HepG2 (cell line): ENCODE measurements at regions not wholly inside any gene's neighbourhood (a gene's known extent, or its start where the extent isn't known, plus 50 kb on each side); places are given as distances from the start of the nearest gene placed in this dataset.

ENCODE experiments used
- ATAC-seq: fragments of 200-7000 bp; cut with Tn5 transposase; 3 replicates; pipeline ENCODE4 v1.9.1; 2020; ENCODE audit warnings: mild to moderate bottlenecking, moderate library complexity
- BruUV-seq: library from RNA; stranded (reverse); fragments of 400-500 nt; replicated peaks from 2 replicates; lab custom pipeline; 2021; lab: Mats Ljungman, UMichigan
- CTCF ChIA-PET: fragments of 300-600 bp; formaldehyde crosslinking; extraction: SDS; loops from one replicate; lab custom pipeline; 2021; ENCODE audit warnings: low total read pairs, inconsistent platforms, low intra/inter-chr PET ratio; lab: Yijun Ruan, JAX
- POLR2A ChIA-PET: fragments of 350-600 bp; sonication (Branson Sonifier 250); formaldehyde crosslinking; loops from one replicate; lab custom pipeline; 2020; ENCODE audit warnings: antibody characterized with exemption, inconsistent platforms; lab: Yijun Ruan, JAX
- DNase-seq: peaks from one replicate; pipeline ENCODE4 v3.0.0-alpha.2; 2015; ENCODE audit warnings: low spot score
- FAIRE-seq: peaks from 3 replicates; lab custom pipeline; 2011; peaks lifted over from hg19 to GRCh38; lab: Jason Lieb, UNC
- H2AFZ ChIP-seq: one replicate; pipeline ENCODE4 v1.6.1; 2011; ENCODE audit warnings: low read length, inconsistent platforms
- H3K27ac ChIP-seq: fragments of 300-600 bp; 3 replicates; pipeline ENCODE4 v1.8.0; 2011; ENCODE audit warnings: mixed run types, mild to moderate bottlenecking, mixed read lengths, low read length, inconsistent platforms; ENCODE audit not compliant: insufficient read depth; ENCODE audit errors: extremely low read length
- H3K27me3 ChIP-seq, 2 experiments: fragments of 200-600 bp in 1 of 2; 2 replicates in 1 of 2; 3 replicates in 1 of 2; pipeline versions ENCODE4 v1.6.0 to v1.8.0; 2011; ENCODE audit warnings: low read length in 2 of 2, mild to moderate bottlenecking in 2 of 2, moderate library complexity in 2 of 2, inconsistent platforms in 1 of 2; ENCODE audit not compliant: insufficient read depth in 2 of 2, control insufficient read depth in 1 of 2
- H3K36me3 ChIP-seq, 2 experiments: fragments of 200-600 bp in 1 of 2; replicated peaks in 1 of 2; 2 replicates in 1 of 2; 3 replicates in 1 of 2; pipeline versions ENCODE4 v1.5.1 to v1.8.0; 2011; ENCODE audit warnings: low read length in 2 of 2, inconsistent platforms in 1 of 2; ENCODE audit not compliant: insufficient read depth in 2 of 2, control insufficient read depth in 1 of 2
- H3K4me1 ChIP-seq: 2 replicates; pipeline ENCODE4 v1.5.1; 2012; ENCODE audit warnings: low read length, inconsistent platforms; ENCODE audit not compliant: insufficient read depth
- H3K4me2 ChIP-seq: 2 replicates; pipeline ENCODE4 v1.6.0; 2011; ENCODE audit warnings: low read depth, low read length, inconsistent platforms
- H3K4me3 ChIP-seq, 3 experiments: fragments of 200-600 bp in 1 of 3; sonication (generic), shearing (Covaris generic) in 1 of 3; replicated peaks in 1 of 3; 2 replicates each; pipeline ENCODE4 v1.5.1; 2011 to 2016; ENCODE audit warnings: low read length in 3 of 3, inconsistent platforms in 2 of 3, low read depth in 2 of 3, mild to moderate bottlenecking in 2 of 3, control low read depth in 1 of 3, mixed read lengths in 1 of 3; ENCODE audit not compliant: insufficient read depth in 1 of 3
- H3K79me2 ChIP-seq: one replicate; pipeline ENCODE4 v1.6.1; 2011; ENCODE audit warnings: low read length, inconsistent platforms; ENCODE audit not compliant: insufficient read depth
- H3K9ac ChIP-seq: 2 replicates; pipeline ENCODE4 v1.6.0; 2011; ENCODE audit warnings: mild to moderate bottlenecking, low read depth, low read length, inconsistent platforms; ENCODE audit not compliant: insufficient read depth
- H3K9me3 ChIP-seq: 2 replicates; pipeline ENCODE4 v1.5.1; 2012; ENCODE audit warnings: mild to moderate bottlenecking, low read length
- H4K20me1 ChIP-seq: 2 replicates; pipeline ENCODE4 v1.6.0; 2011; ENCODE audit warnings: inconsistent platforms, mild to moderate bottlenecking, low read length, moderate library complexity; ENCODE audit not compliant: insufficient read depth
- ATAD3A ChIP-seq: sonication (generic); formaldehyde crosslinking; IDR thresholded peaks from 2 replicates; pipeline ENCODE4 v1.4.0; 2020; ENCODE audit warnings: missing genetic modification reagents
- ISL2 ChIP-seq: sonication (generic); formaldehyde crosslinking; IDR thresholded peaks from 2 replicates; pipeline ENCODE4 v1.5.0; 2020; ENCODE audit warnings: missing genetic modification reagents
- KDM2A ChIP-seq: sonication (generic); formaldehyde crosslinking; IDR thresholded peaks from 2 replicates; pipeline ENCODE4 v1.4.0; 2020; ENCODE audit warnings: low read depth, missing genetic modification reagents, borderline replicate concordance
- NFATC3 ChIP-seq: sonication (generic); formaldehyde crosslinking; IDR thresholded peaks from 2 replicates; pipeline ENCODE4 v1.5.1; 2020; ENCODE audit warnings: mild to moderate bottlenecking, missing genetic modification reagents
- NFKB2 ChIP-seq: sonication (generic); formaldehyde crosslinking; IDR thresholded peaks from 2 replicates; pipeline ENCODE4 v1.4.0; 2020; ENCODE audit warnings: missing genetic modification reagents, borderline replicate concordance
- PLSCR1 ChIP-seq: sonication (generic); formaldehyde crosslinking; IDR thresholded peaks from 2 replicates; pipeline ENCODE4 v1.5.0; 2020; ENCODE audit warnings: missing genetic modification reagents, mild to moderate bottlenecking, borderline replicate concordance
- ZNF44 ChIP-seq: sonication (generic); formaldehyde crosslinking; IDR thresholded peaks from 2 replicates; pipeline ENCODE4 v1.5.1; 2020; ENCODE audit warnings: mild to moderate bottlenecking, missing genetic modification reagents
- ZSCAN12 ChIP-seq: sonication (generic); formaldehyde crosslinking; IDR thresholded peaks from 2 replicates; pipeline ENCODE4 v1.9.0; 2021; ENCODE audit warnings: mild to moderate bottlenecking, missing genetic modification reagents
- WGBS: methylation state at CpG from one replicate; pipeline ENCODE4 v1.1.6; 2017; ENCODE audit warnings: low lambda C conversion rate; 5-methylcytosine and 5-hydroxymethylcytosine counted together
- in situ Hi-C: cut with HindIII; loops from 2 replicates; pipeline ENCODE4 v1.10.0; 2017; ENCODE audit warnings: low pct_unique_long_range_greater_than_20kb; ENCODE audit not compliant: extremely low pct_ligation_motif_present
- intact Hi-C: fragments of 100-400 bp; cut with micrococcal nuclease; formaldehyde crosslinking; loops from one replicate; pipeline ENCODE4 v1.10.0; 2022; ENCODE audit not compliant: unreplicated experiment
- TF ChIP-seq, protein P1 (sequence below): IDR thresholded peaks from 2 replicates; pipeline ENCODE4 v1.6.1; 2012; ENCODE audit warnings: inconsistent platforms
- TF ChIP-seq, protein P2 (sequence below): IDR thresholded peaks from 2 replicates; pipeline ENCODE4 v1.6.1; 2016; ENCODE audit warnings: mild to moderate bottlenecking, missing biosample characterization, missing genetic modification reagents

DNA sequence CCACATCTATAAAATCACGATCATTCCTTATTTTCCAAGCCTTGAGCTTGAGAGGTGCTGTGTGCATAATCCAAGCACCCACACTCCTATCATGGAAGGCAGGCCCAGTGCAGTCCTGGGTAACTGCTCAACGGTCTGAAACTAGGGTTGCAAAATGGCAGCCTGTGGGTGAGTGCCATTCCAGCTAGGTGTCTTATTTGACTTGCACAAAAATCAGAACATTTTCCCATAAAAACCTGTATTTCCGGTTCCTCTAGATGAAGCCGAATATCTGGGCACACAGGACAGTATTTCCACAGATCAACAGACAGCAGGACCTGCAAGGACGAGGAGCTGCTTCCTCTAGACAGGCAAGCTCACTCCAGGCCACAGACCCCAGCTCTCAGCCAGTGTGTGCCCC lies 588.8 kb downstream of the BNC2 start:
- Histone ChIP-seq H2AFZ (no peak overlapping the region), H3K36me3 (no peaks in the 10 kb centered on the region), H3K9me3 (no peaks in the 10 kb centered on the region), H3K27me3 (peaks cover 0 to 8% of the 10 kb centered on the region in 2 experiments; a peak in 1 of 5 replicates)
- in situ Hi-C loops: no loop called here
- POLR2A ChIA-PET: no interaction called here
- DNase-seq (no peak), ATAC-seq (no peak)
- BruUV-seq: no TSS peak
- TF ChIP-seq, protein P1, sequence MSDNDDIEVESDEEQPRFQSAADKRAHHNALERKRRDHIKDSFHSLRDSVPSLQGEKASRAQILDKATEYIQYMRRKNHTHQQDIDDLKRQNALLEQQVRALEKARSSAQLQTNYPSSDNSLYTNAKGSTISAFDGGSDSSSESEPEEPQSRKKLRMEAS: no peak
- TF ChIP-seq ATAD3A (CRISPR knock-in tag) (no peak), ISL2 (CRISPR knock-in tag) (no peak), NFKB2 (no peak), NFATC3 (CRISPR knock-in tag) (no peak), ZSCAN12 (CRISPR knock-in tag) (no peak), KDM2A (CRISPR knock-in tag) (no peak), PLSCR1 (no peak), ZNF44 (CRISPR knock-in tag) (no peak)
- TF ChIP-seq, protein P2, sequence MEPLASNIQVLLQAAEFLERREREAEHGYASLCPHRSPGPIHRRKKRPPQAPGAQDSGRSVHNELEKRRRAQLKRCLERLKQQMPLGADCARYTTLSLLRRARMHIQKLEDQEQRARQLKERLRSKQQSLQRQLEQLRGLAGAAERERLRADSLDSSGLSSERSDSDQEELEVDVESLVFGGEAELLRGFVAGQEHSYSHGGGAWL (CRISPR knock-in tag): no peak
- TF ChIP-seq, all 625 proteins: peak for 0
- Histone ChIP-seq H3K4me1 (no peaks in the 10 kb centered on the region), H3K9ac (no peak overlapping the region), H4K20me1 (no peaks in the 10 kb centered on the region), H3K27ac (no peak overlapping the region), H3K4me3 (no peak overlapping the region), H3K79me2 (no peaks in the 10 kb centered on the region), H3K4me2 (no peak overlapping the region)
- WGBS: 3% methylated on average over 5 of the region's 5 CpGs
- CTCF ChIA-PET: no interaction called here
- no peak for FAIRE-seq
- intact Hi-C loops: no loop called here
